OCI-LY1 (cell line): ENCODE measurements at regions not wholly inside any gene's neighbourhood (a gene's known extent, or its start where the extent isn't known, plus 50 kb on each side); places are given as distances from the start of the nearest gene placed in this dataset.

Source experiments
- H2AFZ ChIP-seq: fragments of 200-600 bp; sonication (generic), shearing (Covaris generic); 2 replicates; pipeline ENCODE4 v1.6.0; 2014; ENCODE audit warnings: antibody characterized with exemption, mild to moderate bottlenecking, low read length
- H3F3A ChIP-seq: fragments of 200-600 bp; sonication (generic), shearing (Covaris generic); 2 replicates; pipeline ENCODE4 v1.6.0; 2014; ENCODE audit warnings: mild to moderate bottlenecking, antibody characterized with exemption, low read length, moderate library complexity; ENCODE audit not compliant: insufficient read depth
- H3K27ac ChIP-seq: fragments of 200-600 bp; sonication (generic); 2 replicates; pipeline ENCODE4 v1.5.1; 2014; ENCODE audit warnings: low read length, mixed run types, mild to moderate bottlenecking, low read depth; ENCODE audit not compliant: poor library complexity, severe bottlenecking
- H3K27me3 ChIP-seq: fragments of 200-600 bp; sonication (generic); 2 replicates; pipeline ENCODE4 v1.6.0; 2014; ENCODE audit warnings: antibody characterized with exemption, mild to moderate bottlenecking, low read length, moderate library complexity; ENCODE audit not compliant: insufficient read depth
- H3K36me3 ChIP-seq: fragments of 200-600 bp; sonication (generic); 2 replicates; pipeline ENCODE4 v1.6.1; 2014; ENCODE audit warnings: mild to moderate bottlenecking, antibody characterized with exemption, low read length, moderate library complexity, mixed read lengths; ENCODE audit not compliant: insufficient read depth
- H3K4me1 ChIP-seq: fragments of 200-600 bp; sonication (generic); 2 replicates; pipeline ENCODE4 v1.5.1; 2014; ENCODE audit warnings: mild to moderate bottlenecking, low read length, moderate library complexity; ENCODE audit not compliant: insufficient read depth, severe bottlenecking
- H3K4me2 ChIP-seq: fragments of 200-600 bp; sonication (generic), shearing (Covaris generic); 2 replicates; pipeline ENCODE4 v1.6.1; 2014; ENCODE audit warnings: low read length
- H3K4me3 ChIP-seq: fragments of 200-600 bp; sonication (generic); 2 replicates; pipeline ENCODE4 v1.5.1; 2014; ENCODE audit warnings: low read length, low read depth, mild to moderate bottlenecking, mixed read lengths; ENCODE audit not compliant: poor library complexity, severe bottlenecking
- H3K79me2 ChIP-seq: fragments of 200-600 bp; shearing (Covaris generic); 2 replicates; pipeline ENCODE4 v1.6.1; 2016; ENCODE audit warnings: mixed run types, low read length, mixed read lengths; ENCODE audit not compliant: insufficient read depth
- H3K9ac ChIP-seq: fragments of 200-600 bp; sonication (generic), shearing (Covaris generic); 2 replicates; pipeline ENCODE4 v1.6.1; 2014; ENCODE audit warnings: mild to moderate bottlenecking, low read length, mixed read lengths
- H3K9me2 ChIP-seq: fragments of 200-600 bp; sonication (generic), shearing (Covaris generic); 2 replicates; pipeline ENCODE4 v1.6.1; 2014; ENCODE audit warnings: low read depth, mild to moderate bottlenecking, low read length, mixed read lengths
- H3K9me3 ChIP-seq: fragments of 200-600 bp; shearing (Covaris generic); 2 replicates; pipeline ENCODE4 v1.6.1; 2014; ENCODE audit warnings: low read length, mixed read lengths
- H4K20me1 ChIP-seq: fragments of 200-600 bp; sonication (generic), shearing (Covaris generic); 2 replicates; pipeline ENCODE4 v1.6.0; 2016; ENCODE audit warnings: mild to moderate bottlenecking, low read length; ENCODE audit not compliant: insufficient read depth
- EZH2 ChIP-seq: fragments of 200-600 bp; sonication (generic), shearing (Covaris generic); IDR thresholded peaks from 2 replicates; pipeline ENCODE4 v1.8.0; 2017; ENCODE audit warnings: borderline replicate concordance, mixed run types, mild to moderate bottlenecking, antibody characterized with exemption, low read length, moderate library complexity, mixed read lengths
- TF ChIP-seq, protein P1 (sequence below): fragments of 200-600 bp; sonication (generic), shearing (Covaris generic); IDR thresholded peaks from 2 replicates; pipeline ENCODE4 v1.5.1; 2017; ENCODE audit warnings: mild to moderate bottlenecking, antibody characterized with exemption, low read length, moderate library complexity, mixed read lengths

- H3K9me3 ChIP-seq, result no peaks in the 10 kb centered on the region; the same call in 1 of the 2 replicates
- no peaks in the 10 kb centered on the region for H3F3A ChIP-seq
- no peak for TF ChIP-seq EZH2
- TF ChIP-seq, protein P1, sequence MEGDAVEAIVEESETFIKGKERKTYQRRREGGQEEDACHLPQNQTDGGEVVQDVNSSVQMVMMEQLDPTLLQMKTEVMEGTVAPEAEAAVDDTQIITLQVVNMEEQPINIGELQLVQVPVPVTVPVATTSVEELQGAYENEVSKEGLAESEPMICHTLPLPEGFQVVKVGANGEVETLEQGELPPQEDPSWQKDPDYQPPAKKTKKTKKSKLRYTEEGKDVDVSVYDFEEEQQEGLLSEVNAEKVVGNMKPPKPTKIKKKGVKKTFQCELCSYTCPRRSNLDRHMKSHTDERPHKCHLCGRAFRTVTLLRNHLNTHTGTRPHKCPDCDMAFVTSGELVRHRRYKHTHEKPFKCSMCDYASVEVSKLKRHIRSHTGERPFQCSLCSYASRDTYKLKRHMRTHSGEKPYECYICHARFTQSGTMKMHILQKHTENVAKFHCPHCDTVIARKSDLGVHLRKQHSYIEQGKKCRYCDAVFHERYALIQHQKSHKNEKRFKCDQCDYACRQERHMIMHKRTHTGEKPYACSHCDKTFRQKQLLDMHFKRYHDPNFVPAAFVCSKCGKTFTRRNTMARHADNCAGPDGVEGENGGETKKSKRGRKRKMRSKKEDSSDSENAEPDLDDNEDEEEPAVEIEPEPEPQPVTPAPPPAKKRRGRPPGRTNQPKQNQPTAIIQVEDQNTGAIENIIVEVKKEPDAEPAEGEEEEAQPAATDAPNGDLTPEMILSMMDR, result no peak
- H3K9me2 ChIP-seq, result no peaks in the 10 kb centered on the region
- no peaks in the 10 kb centered on the region for H3K27me3 ChIP-seq
- H3K4me3 ChIP-seq, result no peak overlapping the region
- no peaks in the 10 kb centered on the region for H3K4me1 ChIP-seq
- H2AFZ ChIP-seq, result no peak overlapping the region
- no peak overlapping the region for H3K9ac ChIP-seq
- H3K4me2 ChIP-seq, result no peak overlapping the region
- no peaks in the 10 kb centered on the region for H3K79me2 ChIP-seq
- no peaks in the 10 kb centered on the region for H3K36me3 ChIP-seq
- no peak overlapping the region for H3K27ac ChIP-seq
- H4K20me1 ChIP-seq, result no peaks in the 10 kb centered on the region
These were observed 52.0 kb upstream of the BMP2 start for GRCh38 chr20:6715401-6715941.

DNA sequence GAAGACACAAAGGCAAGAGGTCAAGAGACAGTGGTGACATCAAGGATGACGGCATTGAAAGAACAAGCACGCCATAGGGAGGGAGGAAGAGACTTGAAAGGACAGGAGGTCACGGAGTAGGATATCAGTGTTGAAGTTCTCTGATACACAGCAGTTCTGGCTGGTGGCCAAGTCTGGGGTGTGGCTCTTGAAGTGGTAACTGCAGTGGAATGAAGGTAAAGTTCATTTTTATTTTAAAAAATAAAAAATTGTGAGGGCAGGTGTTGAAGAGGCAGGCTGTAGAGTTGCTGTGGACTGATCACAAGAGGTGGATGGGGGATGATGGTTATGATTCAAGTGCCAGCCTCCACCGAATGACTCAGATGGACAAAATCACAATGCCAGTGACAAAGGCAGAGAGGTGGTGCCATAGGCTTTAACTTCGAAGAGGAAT is 53.2 kb upstream of the BMP2 start:
- no peaks in the 10 kb centered on the region for H3K79me2 ChIP-seq
- TF ChIP-seq, protein P1, result no peak
- TF ChIP-seq EZH2, result no peak
- no peaks in the 10 kb centered on the region; the same call in 1 of the 2 replicates for H3K9me3 ChIP-seq
- no peaks in the 10 kb centered on the region for H3K9me2 ChIP-seq
- no peaks in the 10 kb centered on the region for H3K36me3 ChIP-seq
- no peaks in the 10 kb centered on the region for H3K4me1 ChIP-seq
- no peak overlapping the region for H2AFZ ChIP-seq
- H3K27ac ChIP-seq, result no peak overlapping the region
- H3F3A ChIP-seq, result no peaks in the 10 kb centered on the region
- H3K4me3 ChIP-seq, result no peak overlapping the region
- H3K9ac ChIP-seq, result no peak overlapping the region
- no peaks in the 10 kb centered on the region for H4K20me1 ChIP-seq
- no peaks in the 10 kb centered on the region for H3K27me3 ChIP-seq
- no peak overlapping the region for H3K4me2 ChIP-seq

DNA sequence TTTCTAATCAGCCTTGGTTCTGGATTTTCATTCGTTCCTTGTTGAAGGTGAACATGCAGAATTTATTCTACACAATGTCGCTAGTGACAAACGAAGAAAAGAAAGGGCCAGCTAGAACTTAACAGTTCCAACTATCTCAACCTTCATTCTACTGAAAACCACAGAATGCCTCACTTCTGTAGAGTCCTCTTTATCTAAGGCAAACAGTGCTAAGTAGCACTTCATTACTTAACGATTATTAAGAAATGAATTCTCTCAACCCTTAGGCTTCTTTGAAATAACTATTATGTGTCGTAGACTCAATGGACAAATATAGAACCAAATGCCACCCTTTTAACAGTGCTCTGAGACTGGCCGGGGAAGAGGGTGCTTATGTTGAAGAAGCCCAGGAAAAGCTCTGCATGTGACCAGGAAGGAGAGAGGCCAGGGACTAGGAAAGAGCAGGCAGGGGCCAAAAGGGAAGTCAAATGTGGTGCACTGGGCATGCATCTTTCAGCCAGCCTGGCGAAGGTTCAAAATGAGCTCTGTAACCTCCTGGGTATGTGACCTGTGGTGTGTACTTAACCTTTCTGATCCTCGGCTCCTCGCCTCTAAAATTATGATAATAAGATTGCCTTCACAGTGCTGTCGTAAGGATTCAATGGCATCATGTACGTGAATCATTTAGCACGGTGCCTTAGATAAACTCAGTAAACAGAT is 55.4 kb upstream of the BMP2 start:
- Histone ChIP-seq H3F3A (no peaks in the 10 kb centered on the region), H3K9me2 (no peaks in the 10 kb centered on the region), H3K79me2 (no peaks in the 10 kb centered on the region), H3K36me3 (no peaks in the 10 kb centered on the region), H3K4me1 (no peaks in the 10 kb centered on the region), H2AFZ (no peak overlapping the region), H3K9ac (no peak overlapping the region), H3K9me3 (no peaks in the 10 kb centered on the region), H3K4me3 (no peak overlapping the region), H4K20me1 (no peaks in the 10 kb centered on the region), H3K27me3 (no peaks in the 10 kb centered on the region), H3K4me2 (no peak overlapping the region), H3K27ac (no peak overlapping the region)
- TF ChIP-seq, protein P1, result no peak
- TF ChIP-seq EZH2, result no peak
